KOPT-K1 (cell line): ENCODE measurements at regions not wholly inside any gene's neighbourhood (a gene's known extent, or its start where the extent isn't known, plus 50 kb on each side); places are given as distances from the start of the nearest gene placed in this dataset.

Experiments
- H3K27ac ChIP-seq: fragments of 200-600 bp; sonication (generic); 2 replicates; pipeline ENCODE4 v1.5.1; 2016; ENCODE audit warnings: antibody characterized with exemption, mild to moderate bottlenecking, low read depth, low read length; ENCODE audit not compliant: poor library complexity, severe bottlenecking
- H3K36me3 ChIP-seq: fragments of 200-600 bp; sonication (generic); 2 replicates; pipeline ENCODE4 v1.5.1; 2017; ENCODE audit warnings: antibody characterized with exemption, mild to moderate bottlenecking, low read length, moderate library complexity; ENCODE audit not compliant: insufficient read depth
- H3K9me3 ChIP-seq: fragments of 200-600 bp; sonication (generic); 2 replicates; pipeline ENCODE4 v1.5.1; 2017; ENCODE audit warnings: antibody characterized with exemption, low read length, mild to moderate bottlenecking; ENCODE audit not compliant: insufficient read depth, poor library complexity, severe bottlenecking

DNA sequence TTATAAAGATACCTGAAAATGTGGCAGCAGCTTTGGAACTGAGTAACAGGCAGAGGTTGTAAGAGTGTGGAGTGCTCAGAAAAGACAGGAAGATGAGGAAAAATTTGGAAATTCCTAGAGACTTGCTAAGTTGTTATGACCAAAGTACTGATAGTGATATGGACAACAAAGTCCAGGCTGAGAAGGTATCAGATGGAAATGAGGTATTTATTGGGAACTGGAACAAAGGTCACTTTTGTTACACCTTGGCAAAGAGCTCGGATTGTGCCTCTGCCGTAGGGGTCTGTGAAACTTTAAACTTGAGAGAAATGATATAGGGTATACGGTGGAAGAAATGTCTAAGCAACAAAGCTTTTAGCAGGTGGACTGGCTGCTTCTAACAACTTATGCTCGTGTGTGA lies 419.9 kb downstream of the PCDH17 start:
- H3K27ac ChIP-seq: no peak overlapping the region

DNA sequence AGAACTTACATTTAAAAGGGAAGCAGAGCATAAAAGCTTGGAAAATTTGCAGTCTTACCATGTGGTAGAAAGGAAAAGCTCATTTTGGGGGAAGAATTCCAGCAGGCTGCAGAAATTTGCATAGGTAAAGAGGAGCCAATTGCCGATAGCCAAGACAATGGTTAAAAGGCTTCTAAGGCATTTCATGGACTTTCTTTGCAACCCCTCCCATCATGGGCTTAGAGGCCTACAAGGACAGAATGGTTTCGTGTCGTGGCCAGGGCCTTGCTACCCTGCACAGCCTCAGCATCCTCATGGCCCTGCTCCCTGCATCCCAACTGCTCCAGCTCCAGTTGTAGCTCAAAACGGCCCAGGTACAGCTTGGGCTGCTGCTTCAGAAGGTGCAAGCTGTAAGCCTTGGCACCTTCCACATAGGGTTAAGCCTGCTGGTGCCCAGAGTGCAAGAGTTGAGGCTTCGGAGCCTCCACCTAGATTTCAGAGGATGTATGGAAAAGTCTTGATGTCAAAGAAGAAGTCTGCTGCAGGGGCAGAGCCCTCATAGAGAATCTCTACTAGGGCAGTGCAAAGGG lies 420.3 kb downstream of the PCDH17 start:
- H3K27ac ChIP-seq: no peak overlapping the region
- H3K9me3 ChIP-seq: no peaks in the 10 kb centered on the region
- no peaks in the 10 kb centered on the region for H3K36me3 ChIP-seq

More for the DNA sequence above, 419.9 kb downstream of the PCDH17 start:
- H3K36me3 ChIP-seq: no peaks in the 10 kb centered on the region
- H3K9me3 ChIP-seq: no peaks in the 10 kb centered on the region

DNA sequence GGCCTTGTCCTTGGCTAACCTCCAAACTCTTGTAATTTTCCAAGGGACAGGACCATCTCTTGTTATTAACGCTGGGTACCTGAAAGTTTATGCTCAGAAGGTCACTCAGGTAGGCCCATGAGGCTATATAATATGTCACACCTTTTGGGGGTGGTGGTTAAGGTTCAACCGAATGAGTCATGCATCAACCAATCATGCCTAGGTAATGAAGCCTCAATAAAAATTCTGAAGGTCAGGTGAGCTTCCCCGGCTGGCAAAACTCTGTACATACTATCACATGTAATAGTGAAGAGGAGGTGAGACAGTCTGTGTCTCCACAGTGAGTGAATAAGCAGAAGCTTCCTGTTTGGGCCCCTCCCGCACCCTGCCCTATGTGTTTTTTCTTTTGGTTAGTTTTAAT lies 424.9 kb downstream of the PCDH17 start:
- Histone ChIP-seq H3K36me3 (no peaks in the 10 kb centered on the region), H3K9me3 (no peaks in the 10 kb centered on the region), H3K27ac (no peak overlapping the region)

DNA sequence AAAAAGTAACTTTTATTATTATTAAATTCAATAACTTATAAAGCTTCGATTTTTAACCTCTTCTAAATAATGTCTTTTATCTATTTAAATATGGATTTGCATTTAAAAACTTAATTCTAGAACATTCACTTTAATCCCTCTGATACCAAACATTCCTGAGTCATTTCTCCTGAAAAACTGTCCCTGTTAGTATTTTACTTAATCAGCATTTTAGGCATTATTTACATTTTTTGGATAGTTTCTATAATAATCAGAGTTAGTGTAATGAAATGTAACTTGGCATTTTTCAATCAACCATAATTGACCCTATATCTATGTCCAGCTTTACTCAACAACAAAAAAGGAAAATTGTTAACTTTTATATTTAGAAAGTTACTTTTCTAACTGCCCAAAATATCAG lies 428.1 kb downstream of the PCDH17 start:
- Histone ChIP-seq H3K27ac (no peak overlapping the region), H3K9me3 (no peaks in the 10 kb centered on the region)

DNA sequence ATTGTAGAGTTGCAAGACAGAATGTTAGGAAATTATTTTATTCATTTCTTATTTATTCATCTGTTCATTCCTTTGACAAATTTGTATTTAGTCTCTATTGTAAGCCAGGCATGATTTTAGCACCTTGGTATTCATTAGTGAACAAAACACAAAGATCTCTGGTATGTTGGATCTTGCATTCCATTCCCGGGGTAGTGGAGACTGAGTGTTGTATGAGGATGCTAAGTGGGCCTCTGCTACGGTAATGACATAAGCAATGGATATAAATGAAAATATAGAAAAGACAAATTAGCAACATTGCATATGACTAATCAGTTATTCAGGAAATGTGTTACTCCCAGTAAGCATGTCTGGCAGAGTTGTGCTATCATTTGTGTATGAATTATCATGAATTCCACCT lies 449.3 kb downstream of the PCDH17 start:
- no peaks in the 10 kb centered on the region for H3K9me3 ChIP-seq
- H3K36me3 ChIP-seq: no peaks in the 10 kb centered on the region
- H3K27ac ChIP-seq: no peak overlapping the region

More for the DNA sequence above, 428.1 kb downstream of the PCDH17 start:
- no peaks in the 10 kb centered on the region for H3K36me3 ChIP-seq

DNA sequence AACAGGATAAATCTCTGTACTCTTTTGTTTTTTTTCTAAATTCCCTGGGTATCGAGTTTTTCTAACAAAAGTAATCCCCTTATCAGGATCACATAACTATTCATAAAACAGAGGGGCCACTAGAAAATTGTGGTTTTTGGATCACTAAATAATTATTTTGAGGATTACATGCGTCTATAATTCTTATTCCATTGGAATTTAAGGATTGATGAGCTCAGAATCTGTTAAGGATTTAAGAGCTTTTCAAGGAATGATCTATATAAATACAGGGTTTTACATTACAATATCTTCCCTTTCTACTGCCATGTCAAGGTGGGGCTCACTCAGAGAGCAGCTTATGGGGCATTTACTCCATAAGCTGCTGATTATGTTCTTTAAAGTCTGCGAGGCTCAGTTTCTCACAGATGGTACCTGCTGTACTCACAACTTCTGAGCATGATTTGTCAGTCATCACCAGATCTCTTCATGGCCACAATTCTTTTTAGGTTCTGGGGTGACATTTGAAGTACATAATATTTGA lies 449.8 kb downstream of the PCDH17 start:
- no peaks in the 10 kb centered on the region for H3K9me3 ChIP-seq
- no peaks in the 10 kb centered on the region for H3K36me3 ChIP-seq
- H3K27ac ChIP-seq: no peak overlapping the region

DNA sequence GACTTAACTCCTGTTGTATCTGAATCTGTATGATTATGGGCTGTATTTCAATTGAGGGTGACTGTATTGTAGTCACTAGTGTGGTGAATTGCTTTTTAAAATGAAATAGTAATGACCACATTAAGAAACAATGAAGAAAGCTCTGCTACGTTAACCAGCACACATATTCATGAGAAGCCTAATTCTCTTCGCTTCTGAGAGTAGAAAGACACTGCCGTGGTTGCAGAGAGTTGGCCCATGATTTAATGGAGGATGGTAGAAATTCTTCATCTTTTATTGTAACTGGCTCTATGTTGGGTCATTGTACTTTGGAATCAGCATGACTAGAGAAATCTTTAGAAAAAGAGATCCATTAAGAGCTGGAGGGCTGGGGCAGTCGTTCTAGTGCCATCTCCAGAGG lies 451.5 kb downstream of the PCDH17 start:
- Histone ChIP-seq H3K9me3 (no peaks in the 10 kb centered on the region), H3K36me3 (no peaks in the 10 kb centered on the region), H3K27ac (no peak overlapping the region)

DNA sequence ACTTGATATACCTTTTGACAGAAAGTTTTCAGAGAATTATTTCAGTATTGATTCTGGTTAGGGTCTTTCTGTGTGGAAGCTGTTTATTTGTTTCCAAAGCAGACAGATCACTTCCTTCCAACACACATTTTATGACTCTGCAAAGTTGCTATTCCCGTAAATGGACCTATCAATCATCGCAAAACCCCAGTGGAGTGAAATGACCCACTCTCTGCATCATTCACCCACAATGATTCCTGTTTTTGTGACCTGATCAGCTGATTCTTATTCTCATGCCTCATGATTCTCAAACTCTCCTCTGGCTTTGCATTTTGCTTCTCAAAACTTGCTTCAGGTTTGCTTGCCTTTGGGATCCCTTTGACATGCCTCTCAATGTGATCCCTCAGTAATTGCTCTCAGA lies 453.7 kb downstream of the PCDH17 start:
- Histone ChIP-seq H3K36me3 (no peaks in the 10 kb centered on the region), H3K9me3 (no peaks in the 10 kb centered on the region), H3K27ac (no peak overlapping the region)

DNA sequence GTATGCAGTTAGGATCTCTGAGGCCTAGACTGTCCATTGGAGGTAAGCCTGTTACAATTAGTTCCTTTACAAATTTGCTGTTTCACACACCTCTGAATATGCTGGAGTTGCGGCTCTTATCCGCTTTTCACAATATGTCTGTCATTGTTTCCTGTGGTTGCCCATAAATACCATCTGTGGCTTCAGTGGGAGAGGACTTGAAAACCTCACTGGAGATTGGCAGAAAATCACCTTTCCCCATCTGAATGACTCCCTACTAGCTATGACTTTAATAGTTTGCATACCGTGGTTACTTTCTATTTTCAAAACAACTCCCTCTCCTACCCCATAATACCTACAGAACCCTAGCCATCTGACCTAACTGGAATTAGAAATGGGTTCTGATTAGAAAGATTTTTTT lies 454.3 kb downstream of the PCDH17 start:
- Histone ChIP-seq H3K27ac (no peak overlapping the region), H3K9me3 (no peaks in the 10 kb centered on the region), H3K36me3 (no peaks in the 10 kb centered on the region)

DNA sequence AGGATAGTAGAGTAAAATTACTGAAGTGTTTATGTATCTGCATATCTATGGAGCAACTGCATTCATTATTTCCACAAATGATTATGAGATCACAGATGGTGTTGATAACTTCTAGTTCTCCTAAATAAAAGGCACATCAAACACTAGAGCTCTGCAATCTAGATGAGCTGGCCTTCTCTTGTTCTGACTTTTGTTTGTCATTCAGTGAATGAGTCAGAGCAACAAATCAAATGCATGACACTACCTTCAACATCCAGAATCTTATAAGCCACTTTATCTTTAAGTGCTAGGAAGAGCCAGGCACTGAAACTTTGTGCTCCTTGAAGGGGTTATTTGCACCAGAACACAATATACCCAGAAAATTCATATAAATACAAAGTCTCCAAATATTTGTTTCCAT lies 456.0 kb downstream of the PCDH17 start:
- no peak overlapping the region for H3K27ac ChIP-seq
- no peaks in the 10 kb centered on the region for H3K36me3 ChIP-seq
- H3K9me3 ChIP-seq: no peaks in the 10 kb centered on the region

DNA sequence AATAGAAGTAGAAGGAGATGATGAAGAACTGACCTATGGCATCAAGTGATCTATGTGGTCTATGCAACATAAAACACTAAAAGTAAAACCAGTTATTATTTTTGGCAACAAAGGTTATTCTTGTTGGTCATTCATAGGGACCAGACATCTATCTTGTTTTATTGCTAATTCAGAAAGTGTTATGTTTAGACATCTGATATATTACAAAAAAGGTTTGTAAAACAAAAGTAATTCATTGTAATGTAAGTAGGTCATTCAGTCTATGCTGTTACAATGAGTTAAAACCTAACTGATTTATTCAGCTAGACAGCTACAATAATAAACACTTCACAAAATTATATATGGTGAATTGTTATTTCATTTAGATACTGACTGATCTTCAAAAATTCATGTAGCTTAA lies 461.9 kb downstream of the PCDH17 start:
- Histone ChIP-seq H3K9me3 (no peaks in the 10 kb centered on the region), H3K36me3 (no peaks in the 10 kb centered on the region), H3K27ac (no peak overlapping the region)

DNA sequence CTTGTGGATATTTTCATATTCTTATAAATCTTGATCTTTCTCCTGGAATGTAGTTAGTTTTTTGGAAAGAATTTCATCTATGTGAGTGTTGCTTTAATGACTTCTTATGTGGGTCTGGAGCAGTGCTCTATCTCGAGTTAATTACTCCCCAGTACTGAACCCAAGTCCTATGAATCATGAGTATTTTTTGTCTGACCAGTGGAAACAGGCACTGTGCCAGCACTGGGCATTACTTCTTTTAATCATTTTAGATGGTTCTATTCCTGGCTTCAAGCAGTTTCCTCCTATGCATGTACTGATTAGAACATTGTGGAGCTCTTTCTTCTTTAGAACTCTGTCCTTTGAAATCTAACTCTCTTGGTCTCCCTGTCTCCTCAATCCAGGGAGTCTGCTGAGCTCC lies 466.3 kb downstream of the PCDH17 start:
- H3K36me3 ChIP-seq: no peaks in the 10 kb centered on the region
- H3K27ac ChIP-seq: no peak overlapping the region
- H3K9me3 ChIP-seq: no peaks in the 10 kb centered on the region

DNA sequence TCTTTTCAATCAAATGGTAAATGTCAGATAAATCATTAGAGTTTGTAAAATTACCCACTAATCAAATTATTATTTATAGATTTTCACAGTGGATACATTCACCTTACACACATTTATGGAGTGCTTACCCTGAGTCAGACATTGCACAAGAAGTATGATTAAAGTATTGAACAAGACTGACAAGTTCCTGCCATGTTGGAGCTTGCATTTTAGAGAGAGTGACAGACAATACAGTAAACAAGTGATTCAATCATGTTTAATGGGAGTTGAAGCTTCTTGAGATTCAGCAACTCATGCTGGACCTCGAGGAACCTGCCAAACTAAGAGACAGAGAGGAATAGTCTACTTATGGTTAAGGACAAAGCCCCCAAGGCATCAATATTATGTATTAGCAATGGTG lies 487.8 kb downstream of the PCDH17 start:
- no peak overlapping the region for H3K27ac ChIP-seq
- no peaks in the 10 kb centered on the region for H3K9me3 ChIP-seq
- no peaks in the 10 kb centered on the region for H3K36me3 ChIP-seq

DNA sequence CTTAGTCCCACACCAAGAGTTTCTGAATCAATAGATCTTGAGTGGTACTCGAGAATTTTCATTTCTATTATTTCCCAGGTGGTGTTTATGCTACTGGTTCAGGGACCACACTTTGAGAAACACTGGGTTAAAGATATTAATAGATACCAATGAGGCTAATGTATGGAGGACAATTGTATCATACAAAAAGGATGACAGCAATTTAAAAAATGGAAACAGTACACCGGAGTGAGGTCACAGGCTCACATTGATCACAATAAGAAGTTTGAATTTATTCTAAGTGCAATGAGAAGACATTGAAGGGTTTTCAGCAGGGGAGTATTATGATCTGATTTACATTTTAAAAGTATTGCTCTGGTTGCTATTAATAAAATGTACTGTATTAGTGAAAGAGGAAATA lies 488.3 kb downstream of the PCDH17 start:
- Histone ChIP-seq H3K27ac (no peak overlapping the region), H3K9me3 (no peaks in the 10 kb centered on the region), H3K36me3 (no peaks in the 10 kb centered on the region)

DNA sequence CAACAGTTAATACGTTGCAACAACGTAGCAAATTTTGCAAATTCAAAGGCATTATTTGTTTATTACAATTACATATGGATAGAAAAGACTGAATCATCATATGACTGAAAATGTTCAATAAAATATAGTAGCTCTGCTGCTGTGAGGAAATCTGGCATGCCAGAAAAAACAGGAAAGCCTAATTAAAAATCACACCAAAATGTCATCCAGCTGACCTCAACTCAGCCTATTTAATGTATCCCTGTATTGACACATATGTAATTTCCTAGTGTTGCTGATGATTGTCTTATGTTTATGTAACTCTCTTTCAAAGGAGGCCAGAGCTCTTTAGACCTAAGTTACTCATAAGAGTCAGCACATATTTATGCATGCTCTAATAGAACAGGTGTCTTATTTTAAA lies 495.0 kb downstream of the PCDH17 start:
- H3K36me3 ChIP-seq: no peaks in the 10 kb centered on the region
- H3K27ac ChIP-seq: no peak overlapping the region
- no peaks in the 10 kb centered on the region for H3K9me3 ChIP-seq

DNA sequence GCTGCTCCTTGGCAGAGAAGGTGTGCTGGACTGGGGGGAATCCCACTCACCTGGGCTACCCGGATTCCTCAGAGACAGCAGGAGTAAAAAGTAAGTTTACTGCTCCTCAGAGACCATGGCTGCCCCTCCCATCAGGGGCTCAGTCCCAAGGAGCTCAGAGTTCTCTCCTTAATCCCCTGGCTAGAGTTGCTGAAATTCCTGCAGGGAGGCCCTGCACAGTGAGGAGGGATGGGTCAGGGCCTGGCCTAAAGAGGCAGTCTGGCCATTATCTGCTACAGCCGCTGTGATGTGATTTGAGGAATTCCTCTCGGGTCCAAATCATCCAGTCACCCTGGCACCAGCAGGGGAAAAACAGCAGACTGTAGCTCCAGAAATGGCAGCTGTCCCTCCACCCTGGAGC lies 502.5 kb downstream of the PCDH17 start:
- peaks cover 9% of the 10 kb centered on the region for H3K9me3 ChIP-seq
- no peak overlapping the region for H3K27ac ChIP-seq
- H3K36me3 ChIP-seq: no peaks in the 10 kb centered on the region
